Activated CD8-positive, alpha-beta memory T cell treated with anti-CD3 and anti-CD28 coated beads for 24 hours (primary cell): ENCODE measurements at regions not wholly inside any gene's neighbourhood (a gene's known extent, or its start where the extent isn't known, plus 50 kb on each side); places are given as distances from the start of the nearest gene placed in this dataset.

ENCODE experiments used
- DNase-seq: peaks from one replicate; pipeline ENCODE4 v3.0.0-alpha.2; 2020

GRCh38 chr2:23200068-23200786 lies 184.8 kb upstream of the KLHL29 start:
- no peak for DNase-seq

- DNase-seq: no peak
Observed at GRCh38 chr2:23200787-23201114, 184.2 kb upstream of the KLHL29 start.

DNA sequence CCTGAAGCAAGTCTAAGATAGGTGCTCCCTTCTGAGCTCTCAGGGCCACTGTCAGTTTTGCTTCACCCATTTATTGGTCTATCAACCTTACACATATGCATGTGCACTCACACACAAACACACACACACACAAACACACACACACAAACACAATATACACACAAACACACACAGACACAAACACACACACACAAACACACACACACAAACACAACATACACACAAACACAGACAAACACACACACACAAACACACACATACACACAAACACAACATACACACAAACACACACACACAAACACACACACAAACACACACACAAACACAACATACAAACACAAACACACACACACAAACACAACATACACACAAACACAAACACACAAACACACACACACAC lies 181.6 kb upstream of the KLHL29 start:
- DNase-seq: no peak

GRCh38 chr2:23204685-23205242 lies 180.2 kb upstream of the KLHL29 start:
- no peak for DNase-seq

GRCh38 chr2:23206650-23207049 lies 178.3 kb upstream of the KLHL29 start:
- no peak for DNase-seq

DNA sequence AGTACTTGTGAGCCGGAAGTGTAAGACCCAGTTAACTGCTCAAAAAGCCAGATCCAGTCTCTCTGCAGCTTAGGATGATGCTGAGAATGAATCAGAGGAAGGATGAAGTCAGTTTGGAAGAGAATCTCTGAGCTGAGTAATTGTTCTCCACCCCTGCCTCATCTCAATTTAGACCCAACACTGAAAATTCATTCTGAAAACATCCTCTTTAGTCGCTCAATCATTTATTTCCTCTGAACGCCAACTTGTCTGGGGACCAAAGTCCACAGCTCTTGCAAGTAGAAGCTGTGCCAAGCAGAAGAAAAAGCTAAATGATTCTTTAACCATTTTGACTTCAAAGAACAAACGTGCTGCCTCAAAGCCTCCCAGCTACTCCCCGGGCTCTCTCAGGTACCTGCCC lies 177.1 kb upstream of the KLHL29 start:
- DNase-seq: no peak

GRCh38 chr2:23208339-23208738 lies 176.6 kb upstream of the KLHL29 start:
- no peak for DNase-seq

DNA sequence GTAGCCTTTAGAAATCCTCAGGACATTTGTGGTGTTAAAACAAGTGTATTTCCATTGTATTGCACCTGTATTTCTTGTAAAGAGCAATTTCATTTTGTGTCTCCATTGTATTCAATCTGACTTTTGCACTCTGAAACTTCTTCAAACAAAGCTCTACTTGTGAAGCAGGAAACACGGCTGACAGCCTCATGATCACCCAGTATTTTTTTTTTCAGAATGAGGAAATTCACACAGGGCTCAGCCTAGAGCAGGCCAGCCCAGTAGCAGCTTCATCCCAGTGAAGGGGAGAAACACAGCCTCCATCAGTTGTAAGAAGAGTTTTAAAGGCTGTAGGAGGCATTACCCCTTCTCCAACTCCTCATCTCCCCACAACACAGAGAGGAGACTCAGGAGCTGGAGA lies 175.9 kb upstream of the KLHL29 start:
- DNase-seq: no peak

- DNase-seq: no peak
Observed at GRCh38 chr2:23211987-23212583, 172.9 kb upstream of the KLHL29 start.

DNA sequence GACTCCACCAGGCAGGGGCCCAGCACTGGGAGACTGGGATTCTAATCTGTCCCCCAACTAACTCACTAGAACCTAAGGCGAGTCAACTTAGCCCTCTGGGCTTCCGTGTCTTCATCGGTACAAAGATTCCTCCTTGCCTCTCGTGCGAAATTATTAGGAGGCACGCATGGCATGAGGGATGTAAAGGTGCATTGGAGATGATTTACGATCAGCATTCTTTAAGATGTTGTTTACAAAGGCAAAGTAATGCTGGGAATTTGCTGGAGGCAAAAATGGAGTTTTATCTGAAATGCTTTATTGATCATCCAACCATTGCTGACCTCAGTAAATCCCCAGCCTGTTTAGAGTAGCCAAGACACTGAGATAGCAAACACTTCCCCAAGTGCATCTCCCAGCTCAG lies 171.8 kb upstream of the KLHL29 start:
- DNase-seq: no peak

- no peak for DNase-seq
Observed at GRCh38 chr2:23215016-23215415, 170.0 kb upstream of the KLHL29 start.

DNA sequence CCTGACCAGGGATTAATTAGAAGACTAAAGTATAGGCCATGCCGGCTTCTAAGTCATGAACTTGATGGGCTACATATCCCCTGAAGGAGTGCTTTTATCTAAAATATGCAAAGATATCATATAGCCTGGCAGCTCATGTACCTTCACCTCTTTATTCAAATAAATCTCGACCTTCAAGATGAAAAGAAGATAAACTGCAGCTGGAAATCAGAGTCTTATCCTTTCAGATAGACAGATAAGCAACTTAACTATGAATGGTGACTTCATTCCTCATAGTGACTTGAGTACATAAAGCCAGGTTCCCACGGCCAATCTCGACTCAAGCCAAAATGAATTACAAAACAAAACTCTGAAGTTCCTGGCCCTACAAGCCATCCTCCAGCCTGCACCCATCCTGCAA lies 165.3 kb upstream of the KLHL29 start:
- no peak for DNase-seq

- DNase-seq: no peak
Observed at GRCh38 chr2:23220513-23221094, 164.4 kb upstream of the KLHL29 start.

DNA sequence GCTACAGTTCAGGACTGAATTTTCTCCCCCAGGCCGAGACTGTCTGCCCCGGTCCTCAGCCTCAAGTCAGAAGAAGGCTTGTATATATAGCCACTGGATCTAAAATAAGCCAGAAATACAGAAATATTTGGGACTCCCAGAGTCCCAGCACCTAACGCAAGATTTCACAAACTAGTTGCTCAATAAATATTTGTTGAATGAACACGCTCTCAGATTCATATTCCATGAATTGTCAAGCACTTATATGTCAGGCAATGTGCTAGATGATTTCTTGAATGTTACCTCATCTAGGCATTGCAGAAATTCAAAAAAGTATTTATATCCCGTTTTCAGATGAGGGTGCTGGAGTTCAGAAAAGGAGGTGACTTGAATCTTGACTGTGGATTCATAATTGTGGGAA lies 163.7 kb upstream of the KLHL29 start:
- no peak for DNase-seq

DNA sequence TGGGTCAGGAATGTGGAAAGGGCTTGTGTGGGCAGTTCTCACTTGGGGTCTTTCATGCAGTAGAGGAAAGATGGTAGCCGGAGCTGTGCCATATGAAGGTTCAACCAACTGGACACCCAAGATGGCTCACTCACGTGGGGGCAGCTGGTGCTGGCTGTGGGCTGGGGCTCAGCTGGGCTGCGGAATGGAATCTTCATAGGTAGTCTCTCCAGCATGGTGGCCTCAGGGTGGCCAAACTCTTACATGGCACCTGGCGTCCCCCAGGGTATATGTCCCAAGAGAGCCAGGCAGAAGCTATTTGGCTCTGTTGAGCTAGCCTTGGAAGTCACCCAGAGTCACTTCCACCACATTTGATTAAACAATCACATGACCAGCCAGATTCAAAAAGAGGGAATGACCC lies 163.1 kb upstream of the KLHL29 start:
- no peak for DNase-seq

DNA sequence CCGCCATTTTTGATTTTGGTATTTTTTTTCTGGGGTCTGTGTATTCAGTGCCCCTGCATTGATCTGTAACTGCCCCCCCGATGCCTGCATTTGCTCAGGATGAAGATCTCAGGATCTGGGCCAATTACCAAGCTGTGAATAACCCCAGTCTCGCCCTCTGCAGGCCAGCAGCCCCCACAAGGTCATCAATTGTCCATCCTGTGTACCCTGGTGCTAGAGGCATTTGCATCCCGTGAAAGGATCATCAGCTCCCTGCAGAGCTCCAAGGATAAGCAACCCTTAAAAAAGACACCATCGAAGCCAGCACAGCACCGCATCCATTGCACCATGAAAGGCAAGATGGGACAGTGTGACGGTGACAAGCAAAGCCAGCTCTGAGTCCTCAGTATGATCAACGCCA lies 154.1 kb upstream of the KLHL29 start:
- no peak for DNase-seq

- DNase-seq: no peak
Observed at GRCh38 chr2:23231865-23232264, 153.1 kb upstream of the KLHL29 start.

- DNase-seq: no peak
Observed at GRCh38 chr2:23235292-23235691, 149.7 kb upstream of the KLHL29 start.

GRCh38 chr2:23235736-23236135 lies 149.2 kb upstream of the KLHL29 start:
- DNase-seq: no peak

- DNase-seq: no peak
Observed at GRCh38 chr2:23237147-23237546, 147.8 kb upstream of the KLHL29 start.

- DNase-seq: no peak
Observed at GRCh38 chr2:23238011-23238657, 146.8 kb upstream of the KLHL29 start.

DNA sequence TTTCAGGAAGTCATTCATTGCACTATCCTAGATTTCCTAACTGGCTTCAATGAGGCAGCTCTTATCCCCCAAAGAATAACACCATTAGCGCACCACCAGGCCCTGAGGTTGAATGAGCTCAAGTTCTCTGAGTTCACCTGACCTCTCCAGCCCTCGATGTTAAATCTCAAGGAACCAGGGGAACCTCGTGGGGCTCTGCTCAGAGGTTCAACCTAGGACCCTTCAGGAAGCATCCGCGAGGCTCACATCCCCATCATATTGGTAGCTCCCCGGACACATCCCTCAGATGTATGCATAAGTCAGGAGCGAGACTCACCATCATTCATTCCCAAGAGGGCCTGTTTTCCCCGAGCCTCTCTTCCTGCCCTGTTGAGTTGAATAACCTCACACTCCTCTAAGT lies 145.6 kb upstream of the KLHL29 start:
- DNase-seq: no peak

GRCh38 chr2:23241121-23241520 lies 143.9 kb upstream of the KLHL29 start:
- DNase-seq: no peak
